A549 (cell line): ENCODE measurements at regions not wholly inside any gene's neighbourhood (a gene's known extent, or its start where the extent isn't known, plus 50 kb on each side); places are given as distances from the start of the nearest gene placed in this dataset.

ENCODE experiments used
- ATAC-seq, 2 experiments: fragments of 200-7000 bp in 1 of 2; fragments of >200 bp in 1 of 2; cut with Nextera tagmentation in 1 of 2; cut with Tn5 transposase in 1 of 2; 3 replicates each; pipeline versions ENCODE4 v1.8.0 to v1.9.1; 2018 to 2020; ENCODE audit warnings: mild to moderate bottlenecking in 1 of 2, moderate library complexity in 1 of 2
- CTCF ChIA-PET: fragments of 300-600 bp; sonication (Branson Sonifier 250); formaldehyde crosslinking; extraction: SDS; loops from one replicate; lab custom pipeline; 2021; ENCODE audit warnings: antibody characterized with exemption, inconsistent platforms; lab: Yijun Ruan, JAX
- POLR2A ChIA-PET: fragments of 350-600 bp; formaldehyde crosslinking; extraction: SDS; loops from one replicate; lab custom pipeline; 2021; ENCODE audit warnings: antibody characterized with exemption, inconsistent platforms; lab: Yijun Ruan, JAX
- DNase-seq, 2 experiments: peaks; one replicate each; pipeline versions ENCODE4 v3.0.0 to v3.0.0-alpha.2; 2011 to 2016; ENCODE audit warnings: low read depth in 1 of 2, low spot score in 1 of 2
- FAIRE-seq: peaks from 2 replicates; lab custom pipeline; 2011; peaks lifted over from hg19 to GRCh38; lab: Jason Lieb, UNC
- H3K27ac ChIP-seq, 2 experiments: fragments of >200 bp; sonication (Bioruptor Twin); formaldehyde crosslinking; 3 replicates each; pipeline ENCODE4 v1.5.1; 2016 to 2017
- H3K4me1 ChIP-seq: fragments of >200 bp; sonication (Bioruptor Twin); formaldehyde crosslinking; 3 replicates; pipeline ENCODE4 v1.6.1; 2016
- H3K4me2 ChIP-seq: fragments of >200 bp; sonication (Bioruptor Twin); formaldehyde crosslinking; 3 replicates; pipeline ENCODE4 v1.6.1; 2016
- H3K4me3 ChIP-seq: fragments of >200 bp; sonication (Bioruptor Twin); formaldehyde crosslinking; 3 replicates; pipeline ENCODE4 v1.5.1; 2016
- H3K9me3 ChIP-seq: fragments of >200 bp; sonication (Bioruptor Twin); formaldehyde crosslinking; 3 replicates; pipeline ENCODE4 v1.6.1; 2016
- BCL3 ChIP-seq: fragments of >200 bp; sonication (Bioruptor Twin); formaldehyde crosslinking; IDR thresholded peaks from 3 replicates; pipeline ENCODE4 v1.6.1; 2016
- CBX2 ChIP-seq: fragments of 200-600 bp; sonication (generic); IDR thresholded peaks from 2 replicates; pipeline ENCODE4 v1.6.1; 2016; ENCODE audit warnings: low read depth, mild to moderate bottlenecking, borderline replicate concordance
- EHF ChIP-seq: fragments of 250-450 bp; sonication (Bioruptor Pico); IDR thresholded peaks from 2 replicates; pipeline ENCODE4 v1.5.0; 2020; ENCODE audit warnings: mild to moderate bottlenecking
- EP300 ChIP-seq, 2 experiments: fragments of >200 bp; sonication (Bioruptor Twin); formaldehyde crosslinking; IDR thresholded peaks; 2 replicates in 1 of 2; 3 replicates in 1 of 2; pipeline ENCODE4 v1.6.1; 2016 to 2017
- HOXB13 ChIP-seq: fragments of 250-450 bp; sonication (Bioruptor Pico); IDR thresholded peaks from 2 replicates; pipeline ENCODE4 v1.5.0; 2020; ENCODE audit warnings: low read depth, mild to moderate bottlenecking, moderate library complexity
- JUNB ChIP-seq: fragments of >200 bp; sonication (Bioruptor Twin); formaldehyde crosslinking; IDR thresholded peaks from 2 replicates; pipeline ENCODE4 v1.6.1; 2016
- KDM1A ChIP-seq: fragments of 200-600 bp; sonication (generic); IDR thresholded peaks from 2 replicates; pipeline ENCODE4 v1.6.1; 2016; ENCODE audit warnings: low read depth, mild to moderate bottlenecking
- KDM5A ChIP-seq: fragments of 200-600 bp; sonication (generic); IDR thresholded peaks from 2 replicates; pipeline ENCODE4 v1.6.1; 2016; ENCODE audit warnings: antibody characterized with exemption, mild to moderate bottlenecking
- MAZ ChIP-seq: fragments of 150-350 bp; IDR thresholded peaks from 2 replicates; pipeline ENCODE4 v1.6.1; 2014; ENCODE audit warnings: antibody characterized with exemption, low read depth, low read length, borderline replicate concordance
- NFE2L2 ChIP-seq: fragments of 150-350 bp; conservative IDR thresholded peaks from 2 replicates; pipeline ENCODE4 v1.6.1; 2014; ENCODE audit warnings: low read length
- NPAS2 ChIP-seq: fragments of 250-450 bp; sonication (Bioruptor Pico); IDR thresholded peaks from 2 replicates; pipeline ENCODE4 v1.8.0; 2022; ENCODE audit warnings: mild to moderate bottlenecking, moderate library complexity, borderline replicate concordance
- NR3C1 ChIP-seq: fragments of >200 bp; sonication (Bioruptor Twin); formaldehyde crosslinking; IDR thresholded peaks from 3 replicates; pipeline ENCODE4 v1.6.1; 2017
- PHF8 ChIP-seq: fragments of 200-600 bp; sonication (generic); IDR thresholded peaks from 2 replicates; pipeline ENCODE4 v1.6.1; 2016; ENCODE audit warnings: low read depth, mild to moderate bottlenecking, antibody characterized with exemption, moderate library complexity, borderline replicate concordance
- RCOR1 ChIP-seq: fragments of 150-350 bp; IDR thresholded peaks from 2 replicates; pipeline ENCODE4 v1.6.1; 2014; ENCODE audit warnings: antibody characterized with exemption, low read length, low read depth
- RFX5 ChIP-seq: fragments of 450-650 bp; IDR thresholded peaks from 2 replicates; pipeline ENCODE4 v1.7.1; 2014; ENCODE audit warnings: antibody characterized with exemption, mild to moderate bottlenecking, moderate library complexity
- SREBF2 ChIP-seq: fragments of 450-650 bp; IDR thresholded peaks from 2 replicates; pipeline ENCODE4 v1.6.1; 2014; ENCODE audit warnings: mild to moderate bottlenecking, moderate library complexity
- TP53 ChIP-seq: fragments of 250-450 bp; sonication (Bioruptor Pico); IDR thresholded peaks from 2 replicates; pipeline ENCODE4 v1.5.0; 2021; ENCODE audit warnings: mild to moderate bottlenecking, moderate library complexity
- USF2 ChIP-seq: fragments of 450-650 bp; IDR thresholded peaks from 2 replicates; pipeline ENCODE4 v1.6.1; 2014; ENCODE audit warnings: antibody characterized with exemption
- ZC3H11A ChIP-seq: fragments of 450-650 bp; IDR thresholded peaks from 2 replicates; pipeline ENCODE4 v1.6.1; 2014; ENCODE audit warnings: antibody characterized with exemption, mild to moderate bottlenecking
- WGBS: methylation state at CpG from one replicate; pipeline ENCODE4 v1.1.6; 2017; ENCODE audit errors: missing lambda C conversion rate; 5-methylcytosine and 5-hydroxymethylcytosine counted together
- TF ChIP-seq, protein P1 (sequence below): fragments of 150-350 bp; IDR thresholded peaks from 2 replicates; pipeline ENCODE4 v1.6.1; 2014; ENCODE audit warnings: low read depth, mild to moderate bottlenecking, low read length
- TF ChIP-seq, protein P2 (sequence below): fragments of 200-600 bp; sonication (generic); IDR thresholded peaks from 2 replicates; pipeline ENCODE4 v1.6.1; 2016; ENCODE audit warnings: antibody characterized with exemption, mild to moderate bottlenecking, moderate library complexity

- POLR2A ChIA-PET, result no interaction called here
- H3K4me3 ChIP-seq, result no peak overlapping the region
Observed at GRCh38 chr22:48236261-48236660, 1473.8 kb downstream of the TBC1D22A start.

DNA sequence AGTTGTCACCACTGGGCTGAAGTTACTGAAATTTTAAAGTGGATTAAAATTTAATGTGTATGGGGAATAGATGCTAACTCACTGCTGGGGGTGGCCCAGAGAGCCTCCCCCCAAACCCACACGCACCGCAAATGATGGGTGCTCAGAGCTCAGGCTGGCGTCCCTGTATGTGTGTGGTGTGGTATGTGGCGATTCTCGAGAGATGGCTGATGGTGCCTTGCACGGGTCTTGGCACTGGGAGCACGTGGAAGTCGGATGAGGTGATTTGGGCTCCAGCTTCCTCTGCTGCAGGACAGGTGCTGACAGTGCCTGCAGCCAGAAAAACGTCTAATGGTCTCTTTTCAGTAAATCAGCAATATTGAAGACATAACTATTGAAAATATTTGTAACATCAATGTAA, 1473.3 kb downstream of the TBC1D22A start:
- no peak overlapping the region for H3K4me3 ChIP-seq
- ATAC-seq, result no peak
- no peak overlapping the region for H3K4me2 ChIP-seq
- TF ChIP-seq RCOR1 (no peak), USF2 (no peak), RFX5 (no peak), MAZ (no peak), EP300 (IDR thresholded peaks at IDR 0.05) (no peak), ZC3H11A (no peak), JUNB (no peak), BCL3 (no peak), PHF8 (no peak), NPAS2 (no peak)
- TF ChIP-seq, protein P1, sequence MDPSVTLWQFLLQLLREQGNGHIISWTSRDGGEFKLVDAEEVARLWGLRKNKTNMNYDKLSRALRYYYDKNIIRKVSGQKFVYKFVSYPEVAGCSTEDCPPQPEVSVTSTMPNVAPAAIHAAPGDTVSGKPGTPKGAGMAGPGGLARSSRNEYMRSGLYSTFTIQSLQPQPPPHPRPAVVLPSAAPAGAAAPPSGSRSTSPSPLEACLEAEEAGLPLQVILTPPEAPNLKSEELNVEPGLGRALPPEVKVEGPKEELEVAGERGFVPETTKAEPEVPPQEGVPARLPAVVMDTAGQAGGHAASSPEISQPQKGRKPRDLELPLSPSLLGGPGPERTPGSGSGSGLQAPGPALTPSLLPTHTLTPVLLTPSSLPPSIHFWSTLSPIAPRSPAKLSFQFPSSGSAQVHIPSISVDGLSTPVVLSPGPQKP, result no peak
- TF ChIP-seq, protein P2, sequence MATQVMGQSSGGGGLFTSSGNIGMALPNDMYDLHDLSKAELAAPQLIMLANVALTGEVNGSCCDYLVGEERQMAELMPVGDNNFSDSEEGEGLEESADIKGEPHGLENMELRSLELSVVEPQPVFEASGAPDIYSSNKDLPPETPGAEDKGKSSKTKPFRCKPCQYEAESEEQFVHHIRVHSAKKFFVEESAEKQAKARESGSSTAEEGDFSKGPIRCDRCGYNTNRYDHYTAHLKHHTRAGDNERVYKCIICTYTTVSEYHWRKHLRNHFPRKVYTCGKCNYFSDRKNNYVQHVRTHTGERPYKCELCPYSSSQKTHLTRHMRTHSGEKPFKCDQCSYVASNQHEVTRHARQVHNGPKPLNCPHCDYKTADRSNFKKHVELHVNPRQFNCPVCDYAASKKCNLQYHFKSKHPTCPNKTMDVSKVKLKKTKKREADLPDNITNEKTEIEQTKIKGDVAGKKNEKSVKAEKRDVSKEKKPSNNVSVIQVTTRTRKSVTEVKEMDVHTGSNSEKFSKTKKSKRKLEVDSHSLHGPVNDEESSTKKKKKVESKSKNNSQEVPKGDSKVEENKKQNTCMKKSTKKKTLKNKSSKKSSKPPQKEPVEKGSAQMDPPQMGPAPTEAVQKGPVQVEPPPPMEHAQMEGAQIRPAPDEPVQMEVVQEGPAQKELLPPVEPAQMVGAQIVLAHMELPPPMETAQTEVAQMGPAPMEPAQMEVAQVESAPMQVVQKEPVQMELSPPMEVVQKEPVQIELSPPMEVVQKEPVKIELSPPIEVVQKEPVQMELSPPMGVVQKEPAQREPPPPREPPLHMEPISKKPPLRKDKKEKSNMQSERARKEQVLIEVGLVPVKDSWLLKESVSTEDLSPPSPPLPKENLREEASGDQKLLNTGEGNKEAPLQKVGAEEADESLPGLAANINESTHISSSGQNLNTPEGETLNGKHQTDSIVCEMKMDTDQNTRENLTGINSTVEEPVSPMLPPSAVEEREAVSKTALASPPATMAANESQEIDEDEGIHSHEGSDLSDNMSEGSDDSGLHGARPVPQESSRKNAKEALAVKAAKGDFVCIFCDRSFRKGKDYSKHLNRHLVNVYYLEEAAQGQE, result no peak
- ChIA-PET CTCF (no interaction called here), POLR2A (no interaction called here)
- FAIRE-seq, result no peak
- H3K4me1 ChIP-seq, result no peaks in the 10 kb centered on the region
- no peak overlapping the region for H3K27ac ChIP-seq
- H3K9me3 ChIP-seq, result peaks cover 21% of the 10 kb centered on the region; the same call in 2 of the 3 replicates
- no peak for DNase-seq
- WGBS, result 67% methylated on average over 9 of the region's 9 CpGs

More at GRCh38 chr22:48236261-48236660, 1473.8 kb downstream of the TBC1D22A start:
- FAIRE-seq (no peak), ATAC-seq (no peak), DNase-seq (no peak)
- 92% methylated on average over 4 of the region's 4 CpGs for WGBS
- no peak overlapping the region for H3K27ac ChIP-seq
- CTCF ChIA-PET, result no interaction called here
- no peak for TF ChIP-seq RCOR1
- TF ChIP-seq NFE2L2, result no peak
- no peak for TF ChIP-seq SREBF2
- TF ChIP-seq NR3C1, result no peak
- no peak for TF ChIP-seq EHF (CRISPR knock-in tag)
- TF ChIP-seq TP53 (CRISPR knock-in tag), result no peak
- TF ChIP-seq NPAS2, result no peak
- no peak for TF ChIP-seq CBX2
- TF ChIP-seq JUNB, result no peak
- no peak for TF ChIP-seq PHF8
- TF ChIP-seq KDM5A, result no peak
- TF ChIP-seq KDM1A, result no peak
- TF ChIP-seq HOXB13, result no peak
- TF ChIP-seq ZC3H11A, result no peak
- TF ChIP-seq, all 56 proteins: peak for 0
- peaks cover 21% of the 10 kb centered on the region; the same call in 2 of the 3 replicates for H3K9me3 ChIP-seq
- no peaks in the 10 kb centered on the region for H3K4me1 ChIP-seq
- no peak overlapping the region for H3K4me2 ChIP-seq
